DMS 273 (cell line): ENCODE measurements at regions not wholly inside any gene's neighbourhood (a gene's known extent, or its start where the extent isn't known, plus 50 kb on each side); places are given as distances from the start of the nearest gene placed in this dataset.
"Not testable (repeated sequence)": the region's sequence is repeated elsewhere in the genome, so short reads cannot be mapped to it uniquely, and the experiment has no call there.

Experiments used
- DNase-seq: peaks from one replicate; lab custom pipeline; 2025; ENCODE audit not compliant: unreplicated experiment; lab: John Stamatoyannopoulos, UW

GRCh38 chr1:198416296-198416695 is 124.2 kb downstream of the ATP6V1G3 start:
- DNase-seq, result no peak

GRCh38 chr1:198411240-198411639 is 129.2 kb downstream of the ATP6V1G3 start:
- no peak for DNase-seq

GRCh38 chr1:198408716-198409115 is 131.8 kb downstream of the ATP6V1G3 start:
- DNase-seq, result no peak

GRCh38 chr1:198404632-198405031 is 135.8 kb downstream of the ATP6V1G3 start:
- not testable (repeated sequence) for DNase-seq

GRCh38 chr1:198400063-198400462 is 140.4 kb downstream of the ATP6V1G3 start:
- DNase-seq, result no peak

- DNase-seq, result no peak
Observed at GRCh38 chr1:198399452-198399851, 141.0 kb downstream of the ATP6V1G3 start.

- DNase-seq, result no peak
Observed at GRCh38 chr1:198397208-198397808, 143.2 kb downstream of the ATP6V1G3 start.

- DNase-seq, result no peak
Observed at GRCh38 chr1:198391393-198392020, 149.0 kb downstream of the ATP6V1G3 start.

GRCh38 chr1:198387587-198387986 is 152.9 kb downstream of the ATP6V1G3 start:
- DNase-seq, result no peak

GRCh38 chr1:198380275-198380674 is 160.2 kb downstream of the ATP6V1G3 start:
- DNase-seq, result no peak

- DNase-seq, result no peak
Observed at GRCh38 chr1:198377702-198378101, 162.8 kb downstream of the ATP6V1G3 start.

- no peak for DNase-seq
Observed at GRCh38 chr1:198374288-198374687, 166.2 kb downstream of the ATP6V1G3 start.

GRCh38 chr1:198373376-198373775 is 167.1 kb downstream of the ATP6V1G3 start:
- no peak for DNase-seq
